ENCODE measurements at regions not wholly inside any gene's neighbourhood (a gene's known extent, or its start where the extent isn't known, plus 50 kb on each side); places are given as distances from the start of the nearest gene placed in this dataset.
"Not testable (repeated sequence)": the region's sequence is repeated elsewhere in the genome, so short reads cannot be mapped to it uniquely, and the experiment has no call there.

- H3K4me3 ChIP-seq (ENCODE audit: low read length in 2 of 2), result no peak overlapping the region
- DNase-seq (ENCODE audit: low read depth in 6 of 9, low spot score in 9 of 9), result no peak
- no peaks in the 10 kb centered on the region for H3K4me1 ChIP-seq (ENCODE audit: control insufficient read depth in 2 of 2, insufficient read depth in 2 of 2, low read length in 2 of 2)
- H3K27me3 ChIP-seq (ENCODE audit: control insufficient read depth in 2 of 2, insufficient read depth in 1 of 2, low read length in 1 of 2), result no peaks in the 10 kb centered on the region
- H3K9me3 ChIP-seq (ENCODE audit: control insufficient read depth in 2 of 2, insufficient read depth in 1 of 2, low read length in 1 of 2), result no peaks in the 10 kb centered on the region
- no peak overlapping the region for H3K27ac ChIP-seq (ENCODE audit: low read depth in 1 of 2, low read length in 1 of 2)
- no peaks in the 10 kb centered on the region for H3K36me3 ChIP-seq (ENCODE audit: control insufficient read depth in 2 of 2, insufficient read depth in 2 of 2, low read length in 1 of 2)
Measured at GRCh38 chr7:24388212-24388611, 104.2 kb downstream of the NPY start.

- DNase-seq (ENCODE audit: low read depth in 6 of 9, low spot score in 9 of 9), result no peak
- Histone ChIP-seq H3K36me3 (ENCODE audit: control insufficient read depth in 2 of 2, insufficient read depth in 2 of 2, low read length in 1 of 2) (no peaks in the 10 kb centered on the region), H3K4me3 (ENCODE audit: low read length in 2 of 2) (no peak overlapping the region), H3K27ac (ENCODE audit: low read depth in 1 of 2, low read length in 1 of 2) (no peak overlapping the region), H3K9me3 (ENCODE audit: control insufficient read depth in 2 of 2, insufficient read depth in 1 of 2, low read length in 1 of 2) (no peaks in the 10 kb centered on the region), H3K27me3 (ENCODE audit: control insufficient read depth in 2 of 2, insufficient read depth in 1 of 2, low read length in 1 of 2) (peaks cover 0 to 4% of the 10 kb centered on the region in 2 donors), H3K4me1 (ENCODE audit: control insufficient read depth in 2 of 2, insufficient read depth in 2 of 2, low read length in 2 of 2) (no peaks in the 10 kb centered on the region)
- WGBS, result 93% methylated on average over 5 of the region's 5 CpGs
Measured at GRCh38 chr7:24390376-24391157, 106.6 kb downstream of the NPY start.

- DNase-seq (ENCODE audit: low read depth in 6 of 9, low spot score in 9 of 9), result no peak
- Histone ChIP-seq H3K27ac (ENCODE audit: low read depth in 1 of 2, low read length in 1 of 2) (no peak overlapping the region), H3K4me1 (ENCODE audit: control insufficient read depth in 2 of 2, insufficient read depth in 2 of 2, low read length in 2 of 2) (no peaks in the 10 kb centered on the region), H3K27me3 (ENCODE audit: control insufficient read depth in 2 of 2, insufficient read depth in 1 of 2, low read length in 1 of 2) (peaks cover 0 to 9% of the 10 kb centered on the region in 2 donors), H3K4me3 (ENCODE audit: low read length in 2 of 2) (no peak overlapping the region), H3K9me3 (ENCODE audit: control insufficient read depth in 2 of 2, insufficient read depth in 1 of 2, low read length in 1 of 2) (no peaks in the 10 kb centered on the region), H3K36me3 (ENCODE audit: control insufficient read depth in 2 of 2, insufficient read depth in 2 of 2, low read length in 1 of 2) (no peaks in the 10 kb centered on the region)
- 59% methylated on average over 1 of the region's 1 CpG for WGBS
Measured at GRCh38 chr7:24392774-24393173, 108.8 kb downstream of the NPY start.

- Histone ChIP-seq H3K36me3 (ENCODE audit: control insufficient read depth in 2 of 2, insufficient read depth in 2 of 2, low read length in 1 of 2) (no peaks in the 10 kb centered on the region), H3K27me3 (ENCODE audit: control insufficient read depth in 2 of 2, insufficient read depth in 1 of 2, low read length in 1 of 2) (peaks cover 0 to 9% of the 10 kb centered on the region in 2 donors), H3K9me3 (ENCODE audit: control insufficient read depth in 2 of 2, insufficient read depth in 1 of 2, low read length in 1 of 2) (no peaks in the 10 kb centered on the region), H3K4me1 (ENCODE audit: control insufficient read depth in 2 of 2, insufficient read depth in 2 of 2, low read length in 2 of 2) (no peaks in the 10 kb centered on the region), H3K4me3 (ENCODE audit: low read length in 2 of 2) (no peak overlapping the region), H3K27ac (ENCODE audit: low read depth in 1 of 2, low read length in 1 of 2) (no peak overlapping the region)
- DNase-seq (ENCODE audit: low read depth in 6 of 9, low spot score in 9 of 9), result no peak
- WGBS, result 92% methylated on average over 3 of the region's 3 CpGs
Measured at GRCh38 chr7:24395512-24395911, 111.5 kb downstream of the NPY start.

- DNase-seq (ENCODE audit: low read depth in 6 of 9, low spot score in 9 of 9); H3K4me1 ChIP-seq (ENCODE audit: control insufficient read depth in 2 of 2, insufficient read depth in 2 of 2, low read length in 2 of 2); H3K27me3 ChIP-seq (ENCODE audit: control insufficient read depth in 2 of 2, insufficient read depth in 1 of 2, low read length in 1 of 2); H3K9me3 ChIP-seq (ENCODE audit: control insufficient read depth in 2 of 2, insufficient read depth in 1 of 2, low read length in 1 of 2); H3K4me3 ChIP-seq (ENCODE audit: low read length in 2 of 2); H3K36me3 ChIP-seq (ENCODE audit: control insufficient read depth in 2 of 2, insufficient read depth in 2 of 2, low read length in 1 of 2); H3K27ac ChIP-seq (ENCODE audit: low read depth in 1 of 2, low read length in 1 of 2): not testable (repeated sequence)
- 75% methylated on average over 8 of the region's 13 CpGs for WGBS
Measured at GRCh38 chr7:24396387-24396786, 112.4 kb downstream of the NPY start.

GRCh38 chr7:24401628-24402593 is 117.9 kb downstream of the NPY start:
- no peaks in the 10 kb centered on the region for H3K4me1 ChIP-seq (ENCODE audit: control insufficient read depth in 2 of 2, insufficient read depth in 2 of 2, low read length in 2 of 2)
- no peaks in the 10 kb centered on the region for H3K9me3 ChIP-seq (ENCODE audit: control insufficient read depth in 2 of 2, insufficient read depth in 1 of 2, low read length in 1 of 2)
- no peak overlapping the region for H3K27ac ChIP-seq (ENCODE audit: low read depth in 1 of 2, low read length in 1 of 2)
- no peak overlapping the region for H3K4me3 ChIP-seq (ENCODE audit: low read length in 2 of 2)
- H3K27me3 ChIP-seq (ENCODE audit: control insufficient read depth in 2 of 2, insufficient read depth in 1 of 2, low read length in 1 of 2), result peaks cover 0 to 3% of the 10 kb centered on the region in 2 donors
- no peaks in the 10 kb centered on the region for H3K36me3 ChIP-seq (ENCODE audit: control insufficient read depth in 2 of 2, insufficient read depth in 2 of 2, low read length in 1 of 2)
- DNase-seq (ENCODE audit: low read depth in 6 of 9, low spot score in 9 of 9), result peak in 7 of 9 donors; percentile 4 to 51 (median 10)
- 58% methylated on average over 13 of the region's 15 CpGs for WGBS

- Histone ChIP-seq H3K36me3 (ENCODE audit: control insufficient read depth in 2 of 2, insufficient read depth in 2 of 2, low read length in 1 of 2) (no peaks in the 10 kb centered on the region), H3K4me1 (ENCODE audit: control insufficient read depth in 2 of 2, insufficient read depth in 2 of 2, low read length in 2 of 2) (no peaks in the 10 kb centered on the region), H3K9me3 (ENCODE audit: control insufficient read depth in 2 of 2, insufficient read depth in 1 of 2, low read length in 1 of 2) (no peaks in the 10 kb centered on the region), H3K27me3 (ENCODE audit: control insufficient read depth in 2 of 2, insufficient read depth in 1 of 2, low read length in 1 of 2) (no peaks in the 10 kb centered on the region), H3K27ac (ENCODE audit: low read depth in 1 of 2, low read length in 1 of 2) (no peak overlapping the region), H3K4me3 (ENCODE audit: low read length in 2 of 2) (no peak overlapping the region)
- no peak for DNase-seq (ENCODE audit: low read depth in 6 of 9, low spot score in 9 of 9)
- 96% methylated on average over 4 of the region's 4 CpGs for WGBS
Measured at GRCh38 chr7:24402655-24403054, 118.7 kb downstream of the NPY start.

GRCh38 chr7:24403557-24403956 is 119.6 kb downstream of the NPY start:
- no peak for DNase-seq (ENCODE audit: low read depth in 6 of 9, low spot score in 9 of 9)
- no peaks in the 10 kb centered on the region for H3K4me1 ChIP-seq (ENCODE audit: control insufficient read depth in 2 of 2, insufficient read depth in 2 of 2, low read length in 2 of 2)
- H3K36me3 ChIP-seq (ENCODE audit: control insufficient read depth in 2 of 2, insufficient read depth in 2 of 2, low read length in 1 of 2), result no peaks in the 10 kb centered on the region
- no peak overlapping the region for H3K4me3 ChIP-seq (ENCODE audit: low read length in 2 of 2)
- no peak overlapping the region for H3K27ac ChIP-seq (ENCODE audit: low read depth in 1 of 2, low read length in 1 of 2)
- 97% methylated on average over 2 of the region's 2 CpGs for WGBS
- no peaks in the 10 kb centered on the region for H3K9me3 ChIP-seq (ENCODE audit: control insufficient read depth in 2 of 2, insufficient read depth in 1 of 2, low read length in 1 of 2)
- H3K27me3 ChIP-seq (ENCODE audit: control insufficient read depth in 2 of 2, insufficient read depth in 1 of 2, low read length in 1 of 2), result no peaks in the 10 kb centered on the region

GRCh38 chr7:24404315-24404714 is 120.3 kb downstream of the NPY start:
- no peak overlapping the region for H3K27ac ChIP-seq (ENCODE audit: low read depth in 1 of 2, low read length in 1 of 2)
- H3K4me3 ChIP-seq (ENCODE audit: low read length in 2 of 2), result no peak overlapping the region
- no peaks in the 10 kb centered on the region for H3K27me3 ChIP-seq (ENCODE audit: control insufficient read depth in 2 of 2, insufficient read depth in 1 of 2, low read length in 1 of 2)
- no peaks in the 10 kb centered on the region for H3K4me1 ChIP-seq (ENCODE audit: control insufficient read depth in 2 of 2, insufficient read depth in 2 of 2, low read length in 2 of 2)
- no peaks in the 10 kb centered on the region for H3K9me3 ChIP-seq (ENCODE audit: control insufficient read depth in 2 of 2, insufficient read depth in 1 of 2, low read length in 1 of 2)
- no peaks in the 10 kb centered on the region for H3K36me3 ChIP-seq (ENCODE audit: control insufficient read depth in 2 of 2, insufficient read depth in 2 of 2, low read length in 1 of 2)
- 96% methylated on average over 6 of the region's 6 CpGs for WGBS
- DNase-seq (ENCODE audit: low read depth in 6 of 9, low spot score in 9 of 9), result no peak

All from thymus (tissue), 11 donors.